Hindlimb muscle (tissue), 1 donor: ENCODE measurements at regions not wholly inside any gene's neighbourhood (a gene's known extent, or its start where the extent isn't known, plus 50 kb on each side); places are given as distances from the start of the nearest gene placed in this dataset.

Experiments
- DNase-seq: peaks from one replicate; pipeline ENCODE4 v3.0.0-alpha.2; 2013

DNA sequence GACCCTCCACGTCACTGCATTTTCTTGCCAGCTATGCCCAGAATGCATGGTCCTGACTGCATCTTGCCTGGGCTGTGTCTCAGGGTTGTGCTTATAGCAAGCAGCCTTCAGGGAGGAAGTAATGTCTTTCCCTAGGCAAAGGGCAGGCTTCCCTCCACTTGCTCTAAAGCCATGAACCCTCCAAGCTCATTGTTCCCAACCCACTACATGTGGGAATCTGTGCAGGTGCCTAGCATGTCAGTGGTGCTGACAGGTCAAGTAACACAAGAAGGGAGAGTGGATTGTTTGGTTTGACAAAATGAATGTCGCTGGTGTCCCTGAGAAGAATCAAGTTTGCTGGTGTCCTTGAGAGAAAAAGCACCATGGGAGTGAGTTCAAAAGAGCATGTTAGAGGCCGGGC is 53.9 kb upstream of the UCN3 start:
- no peak for DNase-seq

DNA sequence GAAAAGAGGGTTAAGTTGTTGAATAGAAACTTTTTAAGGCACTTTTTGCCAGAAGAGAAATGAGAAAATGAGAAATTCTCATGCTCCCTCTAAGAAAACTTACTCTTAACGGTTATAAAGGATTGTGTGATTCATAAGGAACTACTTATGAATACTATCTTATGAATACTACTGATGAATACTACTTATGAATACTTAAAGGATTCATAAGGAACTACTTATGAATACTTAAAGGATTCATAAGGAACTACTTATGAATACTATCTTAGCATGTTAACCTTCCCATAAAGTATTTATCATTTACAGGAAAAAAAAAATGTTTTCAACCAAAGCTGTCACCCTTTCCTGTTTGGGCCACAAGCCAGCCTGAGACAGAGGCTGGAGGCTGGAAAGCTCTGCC is 53.1 kb upstream of the UCN3 start:
- DNase-seq = no peak

DNA sequence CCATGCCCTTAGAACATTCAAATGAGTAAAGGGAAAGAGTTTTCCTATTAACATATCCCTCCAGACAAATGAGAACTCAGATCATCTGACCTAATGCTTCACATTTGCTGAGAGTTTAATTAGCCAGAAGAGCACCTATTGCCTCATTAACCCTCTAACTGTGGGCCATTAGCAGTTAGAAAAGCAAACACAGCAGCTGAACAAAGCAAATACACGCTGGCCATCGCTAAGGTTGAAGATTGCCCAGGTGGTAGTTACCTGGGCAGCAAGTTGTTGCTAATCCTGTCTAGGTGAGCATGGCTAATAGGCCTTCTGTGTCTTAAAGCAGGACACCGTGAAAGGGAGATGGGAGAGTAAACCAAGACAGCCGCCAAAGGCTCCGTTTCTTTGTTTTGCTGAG is 49.9 kb upstream of the UCN3 start:
- no peak for DNase-seq
